GM03348 (cell line): ENCODE measurements at regions not wholly inside any gene's neighbourhood (a gene's known extent, or its start where the extent isn't known, plus 50 kb on each side); places are given as distances from the start of the nearest gene placed in this dataset.

ENCODE experiments used
- DNase-seq: peaks from one replicate; pipeline ENCODE4 v3.0.0; 2012; ENCODE audit warnings: low spot score

DNA sequence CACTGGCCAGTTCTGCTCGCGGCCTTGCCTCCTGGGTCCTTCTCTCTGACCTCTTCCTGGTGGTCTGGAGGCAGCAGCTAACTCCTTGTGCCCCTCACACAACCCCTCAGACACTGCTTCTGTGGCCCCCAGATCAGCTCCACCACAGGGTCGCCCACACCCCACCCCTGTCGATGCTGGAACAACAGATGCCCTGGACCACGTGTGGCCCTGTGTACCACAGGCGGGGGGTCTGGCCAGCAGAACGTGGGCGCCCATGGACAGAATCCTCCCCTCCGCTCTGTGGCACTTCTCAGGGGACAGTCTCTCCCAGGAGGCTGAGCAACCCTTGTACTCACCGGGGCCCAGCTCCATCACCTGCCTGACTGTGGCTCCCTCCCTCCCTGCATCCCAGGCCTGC, 245.6 kb downstream of the NDUFA10 start:
- no peak for DNase-seq

GRCh38 chr2:239778861-239779558, 246.1 kb downstream of the NDUFA10 start:
- no peak for DNase-seq

DNA sequence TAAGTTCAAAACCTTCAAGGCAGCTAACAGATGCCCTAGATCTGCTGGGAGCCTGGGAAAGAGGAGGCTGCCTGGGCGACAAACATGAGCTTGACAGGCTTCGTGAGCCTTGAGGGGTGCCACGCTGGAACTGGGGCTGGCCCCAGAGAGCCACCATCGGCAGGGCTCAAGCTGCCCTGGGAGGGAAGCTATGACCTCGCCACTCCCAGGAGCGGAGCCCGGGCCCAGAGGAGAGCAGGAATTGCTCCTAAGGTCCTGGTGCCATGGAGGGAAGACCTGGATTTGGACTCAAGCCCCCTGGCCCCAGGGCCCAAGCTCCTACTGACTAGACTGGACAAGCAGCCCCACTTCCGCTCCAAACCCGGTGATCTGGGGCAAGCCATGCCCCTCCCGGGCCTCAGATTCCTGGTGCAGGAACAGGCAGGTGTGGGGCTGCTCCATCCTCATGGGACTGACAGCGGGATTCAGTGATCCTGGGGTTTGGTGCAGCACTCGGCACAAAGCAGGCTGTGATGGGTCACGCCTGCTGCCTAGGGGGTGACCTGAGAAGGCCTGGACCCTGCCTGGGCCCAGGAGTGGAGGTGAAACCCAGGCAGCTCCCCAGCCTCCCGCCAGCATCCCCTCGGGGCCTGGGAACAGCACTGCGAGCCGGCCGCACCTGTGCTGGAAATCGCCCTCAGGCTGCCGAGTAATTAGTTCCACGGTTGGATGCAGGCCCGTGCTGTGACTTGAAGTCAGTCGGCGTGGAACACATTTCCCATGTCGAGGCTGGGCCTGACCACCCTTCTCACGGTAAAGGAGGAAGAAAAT, 246.9 kb downstream of the NDUFA10 start:
- DNase-seq: no peak

- no peak for DNase-seq
These were observed 247.9 kb downstream of the NDUFA10 start for GRCh38 chr2:239777219-239777618.

GRCh38 chr2:239776436-239777005, 248.6 kb downstream of the NDUFA10 start:
- DNase-seq: no peak

DNA sequence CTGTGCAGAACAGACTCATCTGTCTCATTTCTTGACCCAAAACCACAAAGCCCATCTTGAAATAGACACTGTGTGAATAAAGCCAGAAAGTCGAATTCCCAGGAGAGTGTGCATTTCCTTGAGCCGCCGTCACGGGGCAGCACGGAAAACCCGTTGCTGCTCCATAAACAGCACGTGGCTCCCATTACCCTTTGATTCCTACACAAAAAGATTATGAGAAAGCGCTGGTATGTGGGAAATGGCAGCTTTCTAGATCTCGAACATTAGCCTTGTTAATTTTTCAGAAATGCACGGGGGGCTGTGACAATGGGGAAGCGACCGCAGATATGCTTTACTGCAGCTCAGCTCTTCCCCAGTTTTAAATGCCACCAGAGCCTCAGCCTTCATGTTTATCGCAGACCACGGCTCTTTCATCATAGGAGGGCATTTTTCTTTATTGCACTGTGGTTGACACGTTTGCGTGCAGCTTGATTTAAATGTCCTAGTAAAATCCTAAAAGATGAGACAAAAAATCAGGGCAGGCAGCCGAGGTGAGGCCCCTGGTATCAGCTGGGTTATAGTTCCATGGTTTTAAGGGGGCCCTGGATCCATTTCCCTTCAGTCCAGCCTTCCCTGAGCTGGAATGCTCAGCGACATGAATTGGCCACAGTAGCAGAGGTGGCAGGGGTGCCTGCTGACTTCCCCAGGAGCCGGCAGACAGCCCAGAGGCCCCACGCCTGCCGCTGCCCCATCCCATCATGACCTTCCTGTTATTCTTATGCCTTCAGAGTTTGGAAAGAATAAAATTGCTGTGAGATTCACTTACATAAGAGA, 249.3 kb downstream of the NDUFA10 start:
- DNase-seq: no peak

DNA sequence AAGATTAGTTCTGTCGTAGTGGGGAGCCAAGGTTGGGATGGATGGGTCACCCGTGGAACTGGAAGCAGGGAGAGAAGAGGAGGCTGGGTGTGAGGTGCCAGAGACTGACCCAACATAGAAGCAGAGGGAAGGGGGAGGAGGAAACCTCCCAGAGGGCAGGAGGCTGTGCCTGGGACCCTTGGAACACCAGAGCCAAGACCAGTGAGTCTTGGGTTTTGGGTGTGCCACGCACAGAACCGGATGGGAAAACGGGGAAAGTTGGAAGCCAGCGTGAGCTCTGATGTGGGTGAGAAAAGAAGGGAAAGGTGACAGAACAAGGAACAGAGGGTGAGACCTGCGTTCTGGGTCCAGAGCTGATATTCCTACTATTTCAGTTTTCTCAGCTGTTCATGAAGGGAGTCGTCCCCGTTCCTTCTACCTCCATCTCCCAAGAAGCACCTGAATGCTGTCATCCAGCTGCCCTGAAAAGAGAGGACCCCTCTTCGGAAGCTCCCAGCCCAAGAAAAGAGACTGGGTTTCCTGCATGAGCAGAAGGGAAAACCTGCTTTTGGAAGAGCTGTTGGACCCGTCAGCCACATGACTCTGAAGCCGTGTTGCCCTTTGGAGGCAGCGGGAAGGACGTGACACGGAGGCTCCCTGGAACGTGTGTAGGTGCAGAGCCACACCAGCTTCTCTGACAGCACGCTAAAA, 250.1 kb downstream of the NDUFA10 start:
- DNase-seq: no peak

GRCh38 chr2:239774142-239774462, 251.0 kb downstream of the NDUFA10 start:
- DNase-seq: no peak

DNA sequence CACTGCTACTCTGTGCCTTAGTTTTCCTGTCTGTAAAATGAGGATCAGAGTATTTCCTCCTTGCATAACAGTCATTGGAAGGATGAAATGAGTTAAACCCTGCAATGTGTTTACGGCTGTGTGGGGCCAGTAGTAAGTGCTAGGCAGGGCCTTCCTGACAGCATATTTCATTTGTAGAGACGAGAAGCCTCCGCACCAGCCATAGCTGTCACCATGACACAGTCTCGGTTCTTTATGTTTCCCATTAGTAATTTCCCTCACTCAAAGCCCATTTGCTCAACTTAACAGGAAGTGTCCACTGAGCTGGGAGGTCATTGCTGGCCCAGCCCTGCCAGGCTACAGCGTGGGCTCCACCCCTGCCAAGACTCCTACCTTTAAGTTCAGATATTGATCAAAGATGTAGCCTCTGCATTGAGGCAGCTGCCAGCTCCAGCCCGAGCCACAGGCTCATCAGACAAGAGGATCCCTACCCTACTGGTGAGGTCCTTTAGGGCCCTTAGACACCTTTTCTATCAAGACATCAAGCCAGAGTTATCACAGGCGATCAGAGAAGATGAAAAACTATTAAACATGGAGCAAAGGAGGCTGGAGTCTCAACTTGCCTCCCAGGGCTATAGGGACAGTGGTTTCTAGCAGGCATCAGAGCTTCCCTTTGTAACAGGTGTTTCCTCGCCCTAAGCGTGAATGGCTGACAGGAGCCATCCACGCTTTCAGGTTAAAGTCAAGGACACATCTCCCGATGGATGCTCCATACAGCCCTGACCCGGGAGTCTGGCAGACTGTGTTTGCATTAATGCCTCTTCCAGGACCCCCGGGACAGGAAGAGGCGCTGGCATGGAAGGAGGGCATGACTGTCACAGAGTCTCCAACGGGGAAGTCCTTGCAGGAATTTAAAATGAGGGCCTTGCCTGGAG, 251.7 kb downstream of the NDUFA10 start:
- DNase-seq: no peak

- DNase-seq: no peak
These were observed 252.4 kb downstream of the NDUFA10 start for GRCh38 chr2:239772721-239773120.

GRCh38 chr2:239770246-239770639, 254.9 kb downstream of the NDUFA10 start:
- DNase-seq: no peak

GRCh38 chr2:239769554-239770245, 255.4 kb downstream of the NDUFA10 start:
- no peak for DNase-seq

GRCh38 chr2:239768907-239769553, 256.1 kb downstream of the NDUFA10 start:
- no peak for DNase-seq

- DNase-seq: no peak
These were observed 256.9 kb downstream of the NDUFA10 start for GRCh38 chr2:239768031-239768790.

DNA sequence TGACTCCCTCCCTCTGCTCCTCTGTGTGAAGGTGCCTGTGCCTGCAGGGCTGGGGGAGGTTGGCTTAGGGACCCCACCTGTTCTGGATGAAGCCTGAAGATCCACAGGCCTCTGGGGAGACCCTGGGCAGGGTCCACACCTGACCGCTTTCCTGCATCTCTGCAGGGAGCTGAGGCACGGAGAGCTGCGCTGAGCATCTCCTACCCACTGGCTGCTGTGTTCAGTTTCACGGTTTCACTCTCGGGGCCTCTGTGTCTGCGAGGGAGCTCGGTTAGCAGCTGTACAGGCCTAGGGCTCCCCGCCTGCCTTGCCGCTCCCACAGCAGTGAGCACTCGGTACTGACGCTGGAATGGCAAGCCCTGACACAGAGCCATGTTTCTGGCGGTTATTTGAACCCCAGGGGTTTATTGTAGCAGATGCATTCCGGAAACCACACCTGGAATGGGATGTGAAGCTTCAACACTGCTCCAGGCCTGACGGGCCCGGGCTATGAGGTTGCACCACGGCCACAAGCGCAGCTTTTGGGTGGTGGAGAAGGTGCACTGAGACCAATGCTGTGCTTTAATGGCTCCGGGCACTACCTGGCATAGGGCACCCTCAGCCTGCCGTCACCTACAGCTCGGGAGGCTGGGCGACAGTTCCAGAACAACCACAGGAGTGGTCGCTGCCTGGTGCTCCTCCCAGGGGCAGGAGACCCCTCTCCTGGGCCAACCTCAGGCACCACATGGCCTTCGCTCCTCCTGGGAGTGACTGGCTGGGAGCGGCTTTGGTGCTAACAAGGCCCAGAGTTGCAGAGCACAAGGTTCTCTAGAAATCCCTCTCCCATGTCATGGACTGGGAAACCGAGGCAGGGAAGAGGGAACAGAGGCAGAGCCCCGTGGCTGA, 257.9 kb downstream of the NDUFA10 start:
- no peak for DNase-seq

DNA sequence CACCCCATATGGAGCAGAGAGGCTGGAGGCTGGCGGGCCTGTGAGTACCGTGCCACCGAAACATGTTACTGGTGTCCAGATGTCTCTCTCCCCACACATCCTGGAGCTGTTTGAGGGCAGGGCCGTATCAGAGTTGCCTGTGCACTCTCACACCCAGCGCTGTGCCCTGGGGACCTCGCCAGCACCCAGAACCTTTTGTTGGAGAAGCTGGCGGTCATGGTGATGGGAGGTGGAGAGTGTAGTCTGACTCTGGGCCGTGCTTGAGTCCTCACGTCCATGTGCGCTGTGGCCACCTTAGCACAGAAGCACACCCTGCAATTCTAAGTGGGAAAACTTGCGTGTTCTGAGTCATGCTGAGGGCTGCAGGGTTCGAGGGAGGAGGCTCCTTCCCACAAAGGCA, 259.2 kb downstream of the NDUFA10 start:
- DNase-seq: no peak

GRCh38 chr2:239765076-239765845, 259.9 kb downstream of the NDUFA10 start:
- no peak for DNase-seq
